ENCODE measurements at regions not wholly inside any gene's neighbourhood (a gene's known extent, or its start where the extent isn't known, plus 50 kb on each side); places are given as distances from the start of the nearest gene placed in this dataset.

DNA sequence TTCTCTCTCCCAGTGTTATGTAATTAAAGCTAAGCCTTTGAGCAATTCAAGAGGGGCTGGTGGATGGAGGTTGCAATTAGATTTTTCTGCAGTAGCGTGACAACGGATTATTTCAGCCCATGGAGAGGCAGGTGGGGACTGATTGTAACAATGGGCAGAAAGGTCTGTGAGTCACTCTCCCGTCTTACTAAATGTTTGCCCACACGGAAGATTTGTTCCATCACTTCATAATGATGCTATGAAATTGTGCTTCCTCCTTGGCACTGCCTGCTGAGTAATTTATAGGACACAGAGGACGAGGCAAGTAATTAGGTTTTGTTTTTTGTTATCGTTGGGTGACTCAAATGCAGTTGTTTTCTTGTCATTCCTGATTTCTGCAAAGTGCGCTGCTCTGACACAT, 594.5 kb upstream of the DPP6 start:
- TF ChIP-seq, protein P1, sequence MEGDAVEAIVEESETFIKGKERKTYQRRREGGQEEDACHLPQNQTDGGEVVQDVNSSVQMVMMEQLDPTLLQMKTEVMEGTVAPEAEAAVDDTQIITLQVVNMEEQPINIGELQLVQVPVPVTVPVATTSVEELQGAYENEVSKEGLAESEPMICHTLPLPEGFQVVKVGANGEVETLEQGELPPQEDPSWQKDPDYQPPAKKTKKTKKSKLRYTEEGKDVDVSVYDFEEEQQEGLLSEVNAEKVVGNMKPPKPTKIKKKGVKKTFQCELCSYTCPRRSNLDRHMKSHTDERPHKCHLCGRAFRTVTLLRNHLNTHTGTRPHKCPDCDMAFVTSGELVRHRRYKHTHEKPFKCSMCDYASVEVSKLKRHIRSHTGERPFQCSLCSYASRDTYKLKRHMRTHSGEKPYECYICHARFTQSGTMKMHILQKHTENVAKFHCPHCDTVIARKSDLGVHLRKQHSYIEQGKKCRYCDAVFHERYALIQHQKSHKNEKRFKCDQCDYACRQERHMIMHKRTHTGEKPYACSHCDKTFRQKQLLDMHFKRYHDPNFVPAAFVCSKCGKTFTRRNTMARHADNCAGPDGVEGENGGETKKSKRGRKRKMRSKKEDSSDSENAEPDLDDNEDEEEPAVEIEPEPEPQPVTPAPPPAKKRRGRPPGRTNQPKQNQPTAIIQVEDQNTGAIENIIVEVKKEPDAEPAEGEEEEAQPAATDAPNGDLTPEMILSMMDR (IDR thresholded peaks at IDR 0.05; ENCODE audit: unreplicated experiment): no peak
- Mint-ChIP-seq H3K9me3 (peaks cover 74% of the 10 kb centered on the region), H3K27ac (no peak overlapping the region), H3K36me3 (peaks cover 8% of the 10 kb centered on the region), H3K4me3 (no peak overlapping the region), H3K4me1 (no peaks in the 10 kb centered on the region), H3K27me3 (ENCODE audit: low read depth) (no peaks in the 10 kb centered on the region)
- no peak for DNase-seq (ENCODE audit: low spot score in 2 of 2, unreplicated experiment in 2 of 2)

DNA sequence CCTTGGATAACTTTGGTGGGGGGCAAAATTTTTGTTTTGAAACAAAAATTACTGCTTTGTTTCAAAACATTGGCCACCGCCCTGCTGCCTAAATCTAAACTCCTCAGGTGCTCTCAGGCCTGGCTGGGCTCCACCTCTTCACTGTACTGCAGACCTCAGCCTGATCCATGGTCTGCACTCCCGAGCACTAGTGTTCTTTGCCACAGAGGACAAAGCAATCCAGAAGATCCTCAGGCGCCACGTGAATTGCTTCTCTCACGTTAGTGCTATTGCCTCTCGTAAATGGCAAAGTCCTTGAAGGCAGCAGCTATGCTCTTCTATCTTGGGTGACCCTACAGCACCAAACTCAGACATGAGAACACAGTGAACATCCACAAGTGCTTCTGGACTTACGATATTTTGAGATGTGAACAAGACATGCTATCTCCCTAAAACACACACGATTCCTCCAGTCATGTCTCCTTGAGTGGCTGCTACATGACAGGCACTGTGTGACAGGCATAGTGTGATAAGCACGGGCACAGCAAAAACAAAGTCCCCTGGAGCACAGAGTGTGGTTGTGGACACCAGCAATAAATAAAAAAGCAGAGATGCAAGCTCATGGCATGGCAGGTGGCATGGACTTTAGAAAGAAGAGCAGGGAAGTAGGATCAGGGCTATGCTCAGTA, 582.1 kb upstream of the DPP6 start:
- Mint-ChIP-seq H3K4me1 (no peaks in the 10 kb centered on the region), H3K4me3 (no peak overlapping the region), H3K27ac (no peak overlapping the region), H3K27me3 (ENCODE audit: low read depth) (no peaks in the 10 kb centered on the region), H3K36me3 (peaks cover 4% of the 10 kb centered on the region), H3K9me3 (peaks cover 81% of the 10 kb centered on the region)
- TF ChIP-seq, protein P1 (IDR thresholded peaks at IDR 0.05; ENCODE audit: unreplicated experiment): no peak
- DNase-seq (ENCODE audit: low spot score in 2 of 2, unreplicated experiment in 2 of 2): no peak

GRCh38 chr7:153472516-153472915, 579.7 kb upstream of the DPP6 start:
- TF ChIP-seq, protein P1 (IDR thresholded peaks at IDR 0.05; ENCODE audit: unreplicated experiment): no peak
- H3K4me3 Mint-ChIP-seq: no peak overlapping the region

GRCh38 chr7:153473185-153473584, 579.0 kb upstream of the DPP6 start:
- TF ChIP-seq, protein P1 (IDR thresholded peaks at IDR 0.05; ENCODE audit: unreplicated experiment): no peak
- no peak for DNase-seq (ENCODE audit: low spot score in 2 of 2, unreplicated experiment in 2 of 2)
- Mint-ChIP-seq H3K4me1 (no peaks in the 10 kb centered on the region), H3K9me3 (peaks cover 76% of the 10 kb centered on the region), H3K27me3 (ENCODE audit: low read depth) (no peaks in the 10 kb centered on the region), H3K36me3 (peaks cover 4% of the 10 kb centered on the region), H3K4me3 (no peak overlapping the region), H3K27ac (no peak overlapping the region)

More at GRCh38 chr7:153472516-153472915, 579.7 kb upstream of the DPP6 start:
- no peaks in the 10 kb centered on the region for H3K27me3 Mint-ChIP-seq (ENCODE audit: low read depth)
- DNase-seq (ENCODE audit: low spot score in 2 of 2, unreplicated experiment in 2 of 2): no peak
- peaks cover 77% of the 10 kb centered on the region for H3K9me3 Mint-ChIP-seq
- no peaks in the 10 kb centered on the region for H3K4me1 Mint-ChIP-seq
- peaks cover 4% of the 10 kb centered on the region for H3K36me3 Mint-ChIP-seq
- no peak overlapping the region for H3K27ac Mint-ChIP-seq

DNA sequence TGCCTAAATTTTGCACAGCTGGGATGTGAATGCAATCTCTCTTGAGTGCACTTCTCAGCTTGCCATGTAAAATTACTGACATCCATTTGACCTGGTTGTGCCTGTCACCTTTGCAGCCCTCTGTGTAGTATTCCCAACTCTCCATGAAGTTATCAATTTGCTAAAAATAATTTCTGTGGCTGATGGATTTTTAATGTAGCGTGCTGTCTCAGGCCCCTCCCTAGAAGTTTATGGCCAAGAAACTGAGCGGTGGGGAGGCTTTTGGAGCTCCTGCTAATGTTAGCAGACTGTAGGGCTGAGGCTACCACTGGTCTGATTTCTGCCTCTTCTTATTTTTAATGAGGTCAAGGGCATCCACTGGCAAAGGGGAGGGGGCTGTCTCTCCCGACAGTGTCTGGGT, 577.0 kb upstream of the DPP6 start:
- no peak for DNase-seq (ENCODE audit: low spot score in 2 of 2, unreplicated experiment in 2 of 2)
- peaks cover 75% of the 10 kb centered on the region for H3K9me3 Mint-ChIP-seq
- H3K27me3 Mint-ChIP-seq (ENCODE audit: low read depth): no peaks in the 10 kb centered on the region
- no peaks in the 10 kb centered on the region for H3K4me1 Mint-ChIP-seq
- H3K27ac Mint-ChIP-seq: no peak overlapping the region
- peaks cover 2% of the 10 kb centered on the region for H3K36me3 Mint-ChIP-seq
- TF ChIP-seq, protein P1 (IDR thresholded peaks at IDR 0.05; ENCODE audit: unreplicated experiment): no peak
- H3K4me3 Mint-ChIP-seq: no peak overlapping the region

Measured in mesothelial cell of epicardium (in vitro differentiated cells).